ENCODE measurements at regions not wholly inside any gene's neighbourhood (a gene's known extent, or its start where the extent isn't known, plus 50 kb on each side); places are given as distances from the start of the nearest gene placed in this dataset.

DNA sequence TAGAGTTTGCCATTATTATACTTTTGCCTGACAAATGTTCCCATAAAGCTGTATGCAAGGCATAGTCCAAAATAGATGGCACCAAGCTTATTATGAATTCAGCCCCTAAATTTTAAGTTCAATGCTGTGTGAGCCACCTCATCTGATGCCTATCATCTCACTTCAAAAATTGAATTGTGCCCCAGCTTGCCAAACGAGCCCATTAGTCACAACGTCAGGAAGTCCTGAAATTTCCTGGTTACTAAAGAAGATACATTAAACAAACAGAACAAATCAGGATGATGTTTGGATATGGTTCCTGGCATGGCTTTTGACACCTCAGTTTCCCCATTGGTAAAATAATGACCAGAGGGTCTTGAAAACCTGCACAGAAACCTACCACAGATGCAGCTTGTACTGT, 147.5 kb upstream of the SOX21 start:
- TF ChIP-seq CTCF (IDR thresholded peaks at IDR 0.05) (no peak), POLR2A (IDR thresholded peaks at IDR 0.05) (no peak), EP300 (IDR thresholded peaks at IDR 0.05) (no peak), POLR2AphosphoS5 (IDR thresholded peaks at IDR 0.05) (no peak)

All from gastroesophageal sphincter (tissue), 3 donors.